ENCODE measurements at regions not wholly inside any gene's neighbourhood (a gene's known extent, or its start where the extent isn't known, plus 50 kb on each side); places are given as distances from the start of the nearest gene placed in this dataset.

DNA sequence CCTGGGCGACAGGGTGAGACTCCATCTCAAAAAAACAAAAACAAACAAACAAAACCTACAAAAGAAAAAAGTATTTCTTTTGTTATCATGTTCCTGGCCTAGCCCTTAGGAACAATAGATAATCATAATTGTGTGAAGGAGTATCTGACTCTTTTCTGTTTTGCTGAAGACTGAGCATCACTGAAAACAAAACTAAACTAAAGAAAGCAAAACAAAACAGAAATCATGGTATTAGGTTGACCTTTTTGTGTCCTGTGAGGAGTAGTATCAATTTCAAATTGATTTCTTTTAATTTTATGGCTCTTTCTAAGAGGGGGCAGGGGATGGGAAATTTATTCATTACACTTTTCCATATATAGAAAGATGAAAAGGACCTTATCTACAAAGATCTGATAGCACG lies 246.0 kb downstream of the YTHDC2 start:
- TF ChIP-seq, protein P1, sequence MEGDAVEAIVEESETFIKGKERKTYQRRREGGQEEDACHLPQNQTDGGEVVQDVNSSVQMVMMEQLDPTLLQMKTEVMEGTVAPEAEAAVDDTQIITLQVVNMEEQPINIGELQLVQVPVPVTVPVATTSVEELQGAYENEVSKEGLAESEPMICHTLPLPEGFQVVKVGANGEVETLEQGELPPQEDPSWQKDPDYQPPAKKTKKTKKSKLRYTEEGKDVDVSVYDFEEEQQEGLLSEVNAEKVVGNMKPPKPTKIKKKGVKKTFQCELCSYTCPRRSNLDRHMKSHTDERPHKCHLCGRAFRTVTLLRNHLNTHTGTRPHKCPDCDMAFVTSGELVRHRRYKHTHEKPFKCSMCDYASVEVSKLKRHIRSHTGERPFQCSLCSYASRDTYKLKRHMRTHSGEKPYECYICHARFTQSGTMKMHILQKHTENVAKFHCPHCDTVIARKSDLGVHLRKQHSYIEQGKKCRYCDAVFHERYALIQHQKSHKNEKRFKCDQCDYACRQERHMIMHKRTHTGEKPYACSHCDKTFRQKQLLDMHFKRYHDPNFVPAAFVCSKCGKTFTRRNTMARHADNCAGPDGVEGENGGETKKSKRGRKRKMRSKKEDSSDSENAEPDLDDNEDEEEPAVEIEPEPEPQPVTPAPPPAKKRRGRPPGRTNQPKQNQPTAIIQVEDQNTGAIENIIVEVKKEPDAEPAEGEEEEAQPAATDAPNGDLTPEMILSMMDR (IDR thresholded peaks at IDR 0.05) = no peak
- TF ChIP-seq EP300 (IDR thresholded peaks at IDR 0.05) (no peak), POLR2A (IDR thresholded peaks at IDR 0.05) (no peak)

Data from tibial nerve (tissue), 4 donors.